CD14-positive monocyte (primary cell): ENCODE measurements at regions not wholly inside any gene's neighbourhood (a gene's known extent, or its start where the extent isn't known, plus 50 kb on each side); places are given as distances from the start of the nearest gene placed in this dataset.

Source experiments
- DNase-seq, 3 donors: peaks; one replicate each; pipeline ENCODE4 v3.0.0-alpha.2; 2011 to 2022
- H2AFZ ChIP-seq: 2 replicates; pipeline ENCODE4 v1.6.0; 2012; ENCODE audit warnings: mild to moderate bottlenecking, low read depth, low read length, inconsistent platforms; ENCODE audit not compliant: insufficient read depth, poor library complexity, severe bottlenecking
- H3K27ac ChIP-seq, 2 donors: 1 replicate in 1 of 2; 2 replicates in 1 of 2; pipeline ENCODE4 v1.5.1; 2012 to 2013; ENCODE audit warnings: low read length in 2 of 2, control low read depth in 1 of 2, inconsistent platforms in 1 of 2, low read depth in 1 of 2, mild to moderate bottlenecking in 1 of 2
- H3K27me3 ChIP-seq, 2 donors: one replicate each; pipeline versions ENCODE4 v1.6.0 to v1.6.1; 2011 to 2013; ENCODE audit warnings: low read length in 2 of 2; ENCODE audit not compliant: control insufficient read depth in 2 of 2, insufficient read depth in 2 of 2
- H3K36me3 ChIP-seq, 2 donors: replicated peaks in 1 of 2; 1 replicate in 1 of 2; 2 replicates in 1 of 2; pipeline versions ENCODE4 v1.5.1 to v1.6.1; 2012 to 2013; ENCODE audit warnings: low read length in 2 of 2, control low read depth in 1 of 2, inconsistent platforms in 1 of 2, mild to moderate bottlenecking in 1 of 2; ENCODE audit not compliant: insufficient read depth in 2 of 2, control insufficient read depth in 1 of 2
- H3K4me1 ChIP-seq, 2 donors: 1 replicate in 1 of 2; 2 replicates in 1 of 2; pipeline versions ENCODE4 v1.5.1 to v1.6.1; 2012 to 2013; ENCODE audit warnings: low read length in 2 of 2, control low read depth in 1 of 2, inconsistent platforms in 1 of 2, mild to moderate bottlenecking in 1 of 2, moderate library complexity in 1 of 2; ENCODE audit not compliant: insufficient read depth in 2 of 2, control insufficient read depth in 1 of 2
- H3K4me2 ChIP-seq: replicated peaks from 2 replicates; pipeline ENCODE3; 2012; ENCODE audit warnings: low read length, moderate library complexity, mild to moderate bottlenecking; ENCODE audit not compliant: poor library complexity, severe bottlenecking; ENCODE audit errors: extremely low read depth
- H3K4me3 ChIP-seq, 3 experiments: fragments of 200-600 bp in 1 of 3; sonication (generic) in 1 of 3; replicated peaks in 1 of 3; 1 replicate in 2 of 3; 2 replicates in 1 of 3; pipeline ENCODE4 v1.5.1; 2011 to 2013; ENCODE audit warnings: low read length in 3 of 3, mild to moderate bottlenecking in 3 of 3, control low read depth in 2 of 3, low read depth in 2 of 3, inconsistent platforms in 1 of 3, moderate library complexity in 1 of 3
- H3K79me2 ChIP-seq: 2 replicates; pipeline ENCODE4 v1.6.0; 2012; ENCODE audit warnings: mild to moderate bottlenecking, control low read depth, inconsistent platforms, low read length, moderate library complexity; ENCODE audit not compliant: insufficient read depth
- H3K9ac ChIP-seq: 2 replicates; pipeline ENCODE4 v1.6.0; 2017; ENCODE audit warnings: low read length, mild to moderate bottlenecking; ENCODE audit not compliant: insufficient read depth, poor library complexity, severe bottlenecking
- H3K9me3 ChIP-seq, 2 donors: replicated peaks in 1 of 2; 1 replicate in 1 of 2; 2 replicates in 1 of 2; pipeline versions ENCODE4 v1.5.1 to v1.6.1; 2012 to 2013; ENCODE audit warnings: low read length in 2 of 2, control low read depth in 1 of 2; ENCODE audit not compliant: control insufficient read depth in 1 of 2, insufficient read depth in 1 of 2
- H4K20me1 ChIP-seq: 2 replicates; pipeline ENCODE4 v1.6.0; 2012; ENCODE audit warnings: mild to moderate bottlenecking, low read length, control low read depth, moderate library complexity; ENCODE audit not compliant: insufficient read depth
- H3K27ac Mint-ChIP-seq, 7 donors: one replicate each; pipeline ENCODE4 v1.8.0; 2020; ENCODE audit warnings: mild to moderate bottlenecking in 7 of 7, mixed read lengths in 7 of 7, moderate library complexity in 6 of 7, inconsistent platforms in 2 of 7
- H3K27me3 Mint-ChIP-seq, 3 donors: one replicate each; pipeline ENCODE4 v1.8.0; 2021 to 2022; ENCODE audit warnings: low read depth in 3 of 3, mild to moderate bottlenecking in 3 of 3, mixed read lengths in 3 of 3, moderate library complexity in 3 of 3, inconsistent platforms in 1 of 3
- H3K36me3 Mint-ChIP-seq, 2 donors: one replicate each; pipeline ENCODE4 v1.8.0; 2020; ENCODE audit warnings: mixed read lengths in 2 of 2, inconsistent platforms in 1 of 2, mild to moderate bottlenecking in 1 of 2
- H3K4me1 Mint-ChIP-seq: one replicate; pipeline ENCODE4 v1.8.0; 2020; ENCODE audit warnings: mild to moderate bottlenecking, mixed read lengths
- H3K4me3 Mint-ChIP-seq, 2 donors: one replicate each; pipeline ENCODE4 v1.8.0; 2020; ENCODE audit warnings: mild to moderate bottlenecking in 2 of 2, mixed read lengths in 2 of 2, moderate library complexity in 1 of 2
- H3K9me3 Mint-ChIP-seq, 7 donors: one replicate each; pipeline ENCODE4 v1.8.0; 2020 to 2022; ENCODE audit warnings: mixed read lengths in 7 of 7, mild to moderate bottlenecking in 6 of 7, moderate library complexity in 6 of 7, inconsistent platforms in 2 of 7
- WGBS: methylation state at CpG from one replicate; pipeline ENCODE4 v1.1.5; 2013; ENCODE audit warnings: missing lambda C conversion rate; ENCODE audit not compliant: insufficient coverage; 5-methylcytosine and 5-hydroxymethylcytosine counted together
- intact Hi-C, 2 donors: fragments of 100-400 bp; cut with micrococcal nuclease; formaldehyde crosslinking; loops; one replicate each; pipeline versions ENCODE4 v1.15.0 to v1.15.1; 2023
- TF ChIP-seq, protein P1 (sequence below): fragments of 200-600 bp; IDR thresholded peaks from one replicate; pipeline ENCODE4 v1.8.0; 2022; ENCODE audit warnings: antibody characterized with exemption, mild to moderate bottlenecking

GRCh38 chr2:81672923-81673322 is 1368.4 kb upstream of the LRRTM1 start:
- H3K36me3 Mint-ChIP-seq, result no peaks in the 10 kb centered on the region
- H3K27ac Mint-ChIP-seq, result no peak overlapping the region
- Histone ChIP-seq H3K79me2 (no peaks in the 10 kb centered on the region), H3K27ac (no peak overlapping the region), H3K4me2 (no peak overlapping the region), H3K4me1 (no peaks in the 10 kb centered on the region), H2AFZ (no peak overlapping the region), H3K4me3 (no peak overlapping the region), H4K20me1 (no peaks in the 10 kb centered on the region), H3K27me3 (no peaks in the 10 kb centered on the region), H3K36me3 (no peaks in the 10 kb centered on the region), H3K9me3 (no peaks in the 10 kb centered on the region), H3K9ac (no peak overlapping the region)
- intact Hi-C loops, result no loop called here
- peaks cover 0 to 1% (median 0%) of the 10 kb centered on the region in 7 donors for H3K9me3 Mint-ChIP-seq
- H3K27me3 Mint-ChIP-seq, result no peaks in the 10 kb centered on the region
- TF ChIP-seq, protein P1, sequence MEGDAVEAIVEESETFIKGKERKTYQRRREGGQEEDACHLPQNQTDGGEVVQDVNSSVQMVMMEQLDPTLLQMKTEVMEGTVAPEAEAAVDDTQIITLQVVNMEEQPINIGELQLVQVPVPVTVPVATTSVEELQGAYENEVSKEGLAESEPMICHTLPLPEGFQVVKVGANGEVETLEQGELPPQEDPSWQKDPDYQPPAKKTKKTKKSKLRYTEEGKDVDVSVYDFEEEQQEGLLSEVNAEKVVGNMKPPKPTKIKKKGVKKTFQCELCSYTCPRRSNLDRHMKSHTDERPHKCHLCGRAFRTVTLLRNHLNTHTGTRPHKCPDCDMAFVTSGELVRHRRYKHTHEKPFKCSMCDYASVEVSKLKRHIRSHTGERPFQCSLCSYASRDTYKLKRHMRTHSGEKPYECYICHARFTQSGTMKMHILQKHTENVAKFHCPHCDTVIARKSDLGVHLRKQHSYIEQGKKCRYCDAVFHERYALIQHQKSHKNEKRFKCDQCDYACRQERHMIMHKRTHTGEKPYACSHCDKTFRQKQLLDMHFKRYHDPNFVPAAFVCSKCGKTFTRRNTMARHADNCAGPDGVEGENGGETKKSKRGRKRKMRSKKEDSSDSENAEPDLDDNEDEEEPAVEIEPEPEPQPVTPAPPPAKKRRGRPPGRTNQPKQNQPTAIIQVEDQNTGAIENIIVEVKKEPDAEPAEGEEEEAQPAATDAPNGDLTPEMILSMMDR, result no peak
- peak overlapping the region in 1 of 2 donors; percentile 65 for H3K4me3 Mint-ChIP-seq
- H3K4me1 Mint-ChIP-seq, result peaks cover 2% of the 10 kb centered on the region
- DNase-seq, result no peak

GRCh38 chr2:81672516-81672915 is 1368.0 kb upstream of the LRRTM1 start:
- Histone ChIP-seq H3K9ac (no peak overlapping the region), H4K20me1 (no peaks in the 10 kb centered on the region), H3K4me2 (no peak overlapping the region), H2AFZ (no peak overlapping the region), H3K4me3 (no peak overlapping the region), H3K9me3 (no peaks in the 10 kb centered on the region), H3K27me3 (no peaks in the 10 kb centered on the region), H3K36me3 (no peaks in the 10 kb centered on the region), H3K79me2 (no peaks in the 10 kb centered on the region), H3K4me1 (no peaks in the 10 kb centered on the region), H3K27ac (no peak overlapping the region)
- H3K27ac Mint-ChIP-seq, result no peak overlapping the region
- no CpG with 5 or more reads among the region's 5 CpGs for WGBS
- TF ChIP-seq, protein P1, result no peak
- intact Hi-C loops, result no loop called here
- H3K4me1 Mint-ChIP-seq, result peaks cover 2% of the 10 kb centered on the region
- DNase-seq, result no peak
- peaks cover 0 to 1% (median 0%) of the 10 kb centered on the region in 7 donors for H3K9me3 Mint-ChIP-seq
- no peaks in the 10 kb centered on the region for H3K27me3 Mint-ChIP-seq
- peak overlapping the region in 1 of 2 donors; percentile 65 for H3K4me3 Mint-ChIP-seq
- no peaks in the 10 kb centered on the region for H3K36me3 Mint-ChIP-seq
